ENCODE measurements at regions not wholly inside any gene's neighbourhood (a gene's known extent, or its start where the extent isn't known, plus 50 kb on each side); places are given as distances from the start of the nearest gene placed in this dataset.

DNA sequence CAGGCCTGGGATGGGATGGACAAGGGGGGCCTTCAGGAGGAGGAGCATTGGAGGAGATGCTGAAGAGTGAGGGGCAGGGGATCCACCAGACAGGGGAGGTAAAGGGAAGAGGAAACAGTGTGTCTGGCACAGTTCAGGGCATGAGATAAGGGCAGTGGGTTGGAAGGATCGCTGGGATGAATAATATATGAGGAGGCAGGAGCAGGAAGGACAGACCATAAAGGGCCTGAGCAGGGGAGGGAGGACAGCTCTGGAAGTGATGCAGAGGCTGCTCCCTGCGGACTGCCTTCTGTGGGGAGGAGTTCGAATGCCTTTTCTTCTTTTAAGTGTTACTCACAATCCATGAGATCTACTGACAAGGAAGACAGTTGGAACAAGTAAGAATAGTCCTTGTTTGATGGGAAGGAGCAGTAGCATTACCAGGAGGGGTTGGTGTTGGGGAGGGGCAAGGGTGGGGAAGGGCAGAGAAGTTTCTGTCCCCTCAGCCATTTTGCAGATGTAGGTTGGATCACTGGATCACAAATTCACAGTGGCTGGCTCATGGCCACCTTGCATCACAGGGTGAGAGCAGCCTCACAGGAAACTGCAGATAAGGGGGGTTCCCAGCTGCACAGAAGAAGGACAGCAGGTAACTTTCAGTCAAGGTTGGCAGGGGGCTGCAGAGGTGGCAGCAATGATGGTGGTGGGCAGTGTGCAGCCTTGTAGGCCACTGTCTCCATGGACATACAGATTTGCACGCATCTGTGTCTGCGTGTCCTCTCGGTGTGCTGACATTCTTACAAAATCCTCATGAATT is 91.9 kb upstream of the SNRPN start:
- TF ChIP-seq, protein P1, sequence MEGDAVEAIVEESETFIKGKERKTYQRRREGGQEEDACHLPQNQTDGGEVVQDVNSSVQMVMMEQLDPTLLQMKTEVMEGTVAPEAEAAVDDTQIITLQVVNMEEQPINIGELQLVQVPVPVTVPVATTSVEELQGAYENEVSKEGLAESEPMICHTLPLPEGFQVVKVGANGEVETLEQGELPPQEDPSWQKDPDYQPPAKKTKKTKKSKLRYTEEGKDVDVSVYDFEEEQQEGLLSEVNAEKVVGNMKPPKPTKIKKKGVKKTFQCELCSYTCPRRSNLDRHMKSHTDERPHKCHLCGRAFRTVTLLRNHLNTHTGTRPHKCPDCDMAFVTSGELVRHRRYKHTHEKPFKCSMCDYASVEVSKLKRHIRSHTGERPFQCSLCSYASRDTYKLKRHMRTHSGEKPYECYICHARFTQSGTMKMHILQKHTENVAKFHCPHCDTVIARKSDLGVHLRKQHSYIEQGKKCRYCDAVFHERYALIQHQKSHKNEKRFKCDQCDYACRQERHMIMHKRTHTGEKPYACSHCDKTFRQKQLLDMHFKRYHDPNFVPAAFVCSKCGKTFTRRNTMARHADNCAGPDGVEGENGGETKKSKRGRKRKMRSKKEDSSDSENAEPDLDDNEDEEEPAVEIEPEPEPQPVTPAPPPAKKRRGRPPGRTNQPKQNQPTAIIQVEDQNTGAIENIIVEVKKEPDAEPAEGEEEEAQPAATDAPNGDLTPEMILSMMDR (conservative IDR thresholded peaks at IDR 0.05; ENCODE audit: low read depth, low read length), result no peak
- H3K4me2 ChIP-seq, result no peak overlapping the region
- H3K36me3 ChIP-seq (ENCODE audit: insufficient read depth), result no peaks in the 10 kb centered on the region
- no peaks in the 10 kb centered on the region for H3K4me1 ChIP-seq (ENCODE audit: low read depth, poor library complexity, severe bottlenecking)
- no peaks in the 10 kb centered on the region for H3K27me3 ChIP-seq (ENCODE audit: insufficient read depth, low read depth)
- no peak overlapping the region for H3K27ac ChIP-seq
- H4K20me1 ChIP-seq (ENCODE audit: insufficient read depth), result no peaks in the 10 kb centered on the region
- H3K4me3 ChIP-seq (IDR thresholded peaks at IDR 0.05; ENCODE audit: insufficient read depth, low read depth, low read length), result no peak overlapping the region
- H3K79me2 ChIP-seq (ENCODE audit: insufficient read depth, low read depth), result no peaks in the 10 kb centered on the region
- no peak overlapping the region for H3K9ac ChIP-seq
- no peak overlapping the region for H2AFZ ChIP-seq (ENCODE audit: low read depth)

DNA sequence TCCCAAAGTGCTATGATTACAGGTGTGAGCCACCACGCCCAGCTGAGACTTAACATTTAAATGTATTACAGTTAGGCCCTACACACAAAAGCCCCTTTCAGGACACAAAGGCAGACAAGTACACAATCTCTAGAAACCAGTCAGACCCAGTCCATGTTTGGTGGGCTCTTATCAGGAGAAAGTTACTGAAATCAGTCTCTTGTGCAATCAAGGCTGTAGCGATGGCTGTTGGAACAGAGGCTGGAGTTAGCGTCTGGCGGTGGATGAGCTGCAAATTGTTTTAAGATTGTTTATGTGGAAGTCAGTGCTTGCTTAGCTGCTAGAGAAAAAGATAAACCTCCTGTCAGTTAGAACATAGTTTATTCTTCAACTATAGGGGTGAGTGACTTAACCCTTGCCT is 89.5 kb upstream of the SNRPN start:
- Histone ChIP-seq H3K4me1 (ENCODE audit: low read depth, poor library complexity, severe bottlenecking) (no peaks in the 10 kb centered on the region), H3K27me3 (ENCODE audit: insufficient read depth, low read depth) (no peaks in the 10 kb centered on the region), H3K27ac (no peak overlapping the region), H3K9ac (no peak overlapping the region), H3K4me2 (no peak overlapping the region), H4K20me1 (ENCODE audit: insufficient read depth) (no peaks in the 10 kb centered on the region), H3K79me2 (ENCODE audit: insufficient read depth, low read depth) (no peaks in the 10 kb centered on the region), H2AFZ (ENCODE audit: low read depth) (no peak overlapping the region), H3K4me3 (IDR thresholded peaks at IDR 0.05; ENCODE audit: insufficient read depth, low read depth, low read length) (no peak overlapping the region), H3K36me3 (ENCODE audit: insufficient read depth) (no peaks in the 10 kb centered on the region)
- TF ChIP-seq, protein P1 (conservative IDR thresholded peaks at IDR 0.05; ENCODE audit: low read depth, low read length), result no peak

DNA sequence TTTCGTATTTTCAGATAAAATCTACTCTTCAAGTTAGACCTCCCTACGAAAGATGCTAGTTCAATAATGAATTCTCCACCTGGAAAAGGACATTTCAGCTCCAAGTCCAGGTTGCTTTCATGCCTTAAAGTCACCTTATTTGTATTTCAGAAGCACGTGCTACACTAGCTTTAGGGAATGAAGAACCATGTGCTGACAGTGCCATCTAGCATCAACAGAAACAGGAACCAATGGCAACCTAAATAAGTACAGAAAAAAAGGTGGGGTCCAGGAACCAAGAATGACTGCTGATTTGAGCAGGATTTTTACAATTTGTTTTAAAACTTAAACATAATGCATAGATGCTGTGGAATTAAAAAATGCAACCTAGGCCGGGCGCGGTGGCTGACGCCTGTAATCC is 77.6 kb upstream of the SNRPN start:
- Histone ChIP-seq H4K20me1 (ENCODE audit: insufficient read depth) (no peaks in the 10 kb centered on the region), H3K27ac (no peak overlapping the region), H3K79me2 (ENCODE audit: insufficient read depth, low read depth) (no peaks in the 10 kb centered on the region), H3K36me3 (ENCODE audit: insufficient read depth) (no peaks in the 10 kb centered on the region), H3K4me3 (IDR thresholded peaks at IDR 0.05; ENCODE audit: insufficient read depth, low read depth, low read length) (no peak overlapping the region), H3K4me2 (no peak overlapping the region), H3K9ac (no peak overlapping the region), H2AFZ (ENCODE audit: low read depth) (no peak overlapping the region), H3K4me1 (ENCODE audit: low read depth, poor library complexity, severe bottlenecking) (no peaks in the 10 kb centered on the region), H3K27me3 (ENCODE audit: insufficient read depth, low read depth) (no peaks in the 10 kb centered on the region)
- TF ChIP-seq, protein P1 (conservative IDR thresholded peaks at IDR 0.05; ENCODE audit: low read depth, low read length), result no peak

DNA sequence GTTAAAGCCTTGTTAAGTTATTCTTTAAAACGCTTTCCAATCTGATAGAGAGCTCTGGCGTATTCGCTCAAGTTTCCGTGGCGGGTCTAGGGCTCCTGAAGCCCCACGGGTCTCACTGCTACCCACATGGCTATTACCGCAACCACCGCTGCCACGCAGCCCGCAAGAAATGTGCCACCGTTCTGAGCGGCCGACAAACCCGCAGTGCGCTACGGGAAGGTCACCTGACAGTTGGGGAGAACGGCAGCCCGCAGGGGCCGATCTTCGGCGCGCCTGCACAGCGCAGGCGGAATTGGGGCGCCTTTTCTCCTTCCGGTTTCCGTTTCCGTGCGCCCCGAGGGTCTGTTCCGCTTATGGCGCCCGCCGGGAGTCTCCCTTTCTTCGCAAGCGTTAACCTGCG is 76.6 kb upstream of the SNRPN start:
- Histone ChIP-seq H3K36me3 (ENCODE audit: insufficient read depth) (no peaks in the 10 kb centered on the region), H3K4me1 (ENCODE audit: low read depth, poor library complexity, severe bottlenecking) (no peaks in the 10 kb centered on the region), H4K20me1 (ENCODE audit: insufficient read depth) (no peaks in the 10 kb centered on the region), H3K4me3 (IDR thresholded peaks at IDR 0.05; ENCODE audit: insufficient read depth, low read depth, low read length) (no peak overlapping the region), H3K9ac (no peak overlapping the region), H3K4me2 (no peak overlapping the region), H3K27ac (no peak overlapping the region), H3K27me3 (ENCODE audit: insufficient read depth, low read depth) (no peaks in the 10 kb centered on the region), H2AFZ (ENCODE audit: low read depth) (no peak overlapping the region), H3K79me2 (ENCODE audit: insufficient read depth, low read depth) (no peaks in the 10 kb centered on the region)
- TF ChIP-seq, protein P1 (conservative IDR thresholded peaks at IDR 0.05; ENCODE audit: low read depth, low read length), result no peak

Data from KMS-11 (cell line).